RKO (cell line): ENCODE measurements at regions not wholly inside any gene's neighbourhood (a gene's known extent, or its start where the extent isn't known, plus 50 kb on each side); places are given as distances from the start of the nearest gene placed in this dataset.

Source experiments
- DNase-seq: peaks from one replicate; pipeline ENCODE4 v3.0.0-alpha.2; 2016; ENCODE audit warnings: low spot score

GRCh38 chr11:109972181-109972715, 120.9 kb upstream of the ZC3H12C start:
- no peak for DNase-seq

GRCh38 chr11:109972939-109973338, 120.3 kb upstream of the ZC3H12C start:
- DNase-seq: no peak

- no peak for DNase-seq
Observed at GRCh38 chr11:109973486-109973885, 119.7 kb upstream of the ZC3H12C start.

- DNase-seq: no peak
Observed at GRCh38 chr11:109974523-109974922, 118.7 kb upstream of the ZC3H12C start.

GRCh38 chr11:109978895-109979294, 114.3 kb upstream of the ZC3H12C start:
- no peak for DNase-seq

GRCh38 chr11:109981031-109981636, 112.1 kb upstream of the ZC3H12C start:
- no peak for DNase-seq

GRCh38 chr11:109983358-109983757, 109.8 kb upstream of the ZC3H12C start:
- no peak for DNase-seq

GRCh38 chr11:109984634-109985289, 108.4 kb upstream of the ZC3H12C start:
- DNase-seq: no peak

- no peak for DNase-seq
Observed at GRCh38 chr11:109986488-109986887, 106.7 kb upstream of the ZC3H12C start.

- DNase-seq: no peak
Observed at GRCh38 chr11:109991835-109992234, 101.4 kb upstream of the ZC3H12C start.

GRCh38 chr11:109993786-109994185, 99.4 kb upstream of the ZC3H12C start:
- no peak for DNase-seq

GRCh38 chr11:109994907-109995306, 98.3 kb upstream of the ZC3H12C start:
- no peak for DNase-seq

- no peak for DNase-seq
Observed at GRCh38 chr11:109996060-109996459, 97.1 kb upstream of the ZC3H12C start.

GRCh38 chr11:109998921-109999320, 94.3 kb upstream of the ZC3H12C start:
- DNase-seq: no peak

- peak; percentile 71 for DNase-seq
Observed at GRCh38 chr11:110000031-110000502, 93.1 kb upstream of the ZC3H12C start.

GRCh38 chr11:110000850-110001249, 92.3 kb upstream of the ZC3H12C start:
- no peak for DNase-seq

- no peak for DNase-seq
Observed at GRCh38 chr11:110003426-110003825, 89.8 kb upstream of the ZC3H12C start.

- no peak for DNase-seq
Observed at GRCh38 chr11:110011595-110011994, 81.6 kb upstream of the ZC3H12C start.

GRCh38 chr11:110015695-110016094, 77.5 kb upstream of the ZC3H12C start:
- DNase-seq: no peak

GRCh38 chr11:110019675-110020074, 73.5 kb upstream of the ZC3H12C start:
- no peak for DNase-seq

- no peak for DNase-seq
Observed at GRCh38 chr11:110022548-110022947, 70.6 kb upstream of the ZC3H12C start.

GRCh38 chr11:110023711-110024110, 69.5 kb upstream of the ZC3H12C start:
- no peak for DNase-seq

- DNase-seq: no peak
Observed at GRCh38 chr11:110026858-110027626, 66.2 kb upstream of the ZC3H12C start.
